ENCODE measurements at regions not wholly inside any gene's neighbourhood (a gene's known extent, or its start where the extent isn't known, plus 50 kb on each side); places are given as distances from the start of the nearest gene placed in this dataset.

DNA sequence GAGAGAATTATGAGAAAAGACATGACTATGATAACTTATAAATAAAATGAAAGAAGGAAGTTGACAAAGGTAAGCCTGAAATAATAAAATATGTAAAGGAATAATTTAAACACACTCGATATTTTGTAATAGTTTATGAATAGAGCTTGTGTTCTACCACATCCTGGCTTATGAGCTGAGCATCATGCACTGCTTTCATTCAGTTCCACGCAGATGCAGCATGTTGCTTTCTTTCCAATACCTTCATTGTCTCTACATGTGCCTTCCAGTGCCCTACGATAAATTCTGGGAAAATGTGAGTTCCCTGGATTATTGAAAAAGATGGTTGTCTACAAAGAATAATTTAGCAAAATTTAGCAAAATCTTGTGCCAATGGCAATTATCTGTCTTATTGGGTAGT is 398.9 kb upstream of the SEMA3C start:
- no peak for DNase-seq (ENCODE audit: low read depth)
- TF ChIP-seq, protein P1, sequence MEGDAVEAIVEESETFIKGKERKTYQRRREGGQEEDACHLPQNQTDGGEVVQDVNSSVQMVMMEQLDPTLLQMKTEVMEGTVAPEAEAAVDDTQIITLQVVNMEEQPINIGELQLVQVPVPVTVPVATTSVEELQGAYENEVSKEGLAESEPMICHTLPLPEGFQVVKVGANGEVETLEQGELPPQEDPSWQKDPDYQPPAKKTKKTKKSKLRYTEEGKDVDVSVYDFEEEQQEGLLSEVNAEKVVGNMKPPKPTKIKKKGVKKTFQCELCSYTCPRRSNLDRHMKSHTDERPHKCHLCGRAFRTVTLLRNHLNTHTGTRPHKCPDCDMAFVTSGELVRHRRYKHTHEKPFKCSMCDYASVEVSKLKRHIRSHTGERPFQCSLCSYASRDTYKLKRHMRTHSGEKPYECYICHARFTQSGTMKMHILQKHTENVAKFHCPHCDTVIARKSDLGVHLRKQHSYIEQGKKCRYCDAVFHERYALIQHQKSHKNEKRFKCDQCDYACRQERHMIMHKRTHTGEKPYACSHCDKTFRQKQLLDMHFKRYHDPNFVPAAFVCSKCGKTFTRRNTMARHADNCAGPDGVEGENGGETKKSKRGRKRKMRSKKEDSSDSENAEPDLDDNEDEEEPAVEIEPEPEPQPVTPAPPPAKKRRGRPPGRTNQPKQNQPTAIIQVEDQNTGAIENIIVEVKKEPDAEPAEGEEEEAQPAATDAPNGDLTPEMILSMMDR (IDR thresholded peaks at IDR 0.05; ENCODE audit: control insufficient read depth, insufficient read depth, low read depth, low read length, missing control alignments): no peak
- no peak overlapping the region for H3K4me3 ChIP-seq (ENCODE audit: control insufficient read depth, low read depth, low read length)

DNA sequence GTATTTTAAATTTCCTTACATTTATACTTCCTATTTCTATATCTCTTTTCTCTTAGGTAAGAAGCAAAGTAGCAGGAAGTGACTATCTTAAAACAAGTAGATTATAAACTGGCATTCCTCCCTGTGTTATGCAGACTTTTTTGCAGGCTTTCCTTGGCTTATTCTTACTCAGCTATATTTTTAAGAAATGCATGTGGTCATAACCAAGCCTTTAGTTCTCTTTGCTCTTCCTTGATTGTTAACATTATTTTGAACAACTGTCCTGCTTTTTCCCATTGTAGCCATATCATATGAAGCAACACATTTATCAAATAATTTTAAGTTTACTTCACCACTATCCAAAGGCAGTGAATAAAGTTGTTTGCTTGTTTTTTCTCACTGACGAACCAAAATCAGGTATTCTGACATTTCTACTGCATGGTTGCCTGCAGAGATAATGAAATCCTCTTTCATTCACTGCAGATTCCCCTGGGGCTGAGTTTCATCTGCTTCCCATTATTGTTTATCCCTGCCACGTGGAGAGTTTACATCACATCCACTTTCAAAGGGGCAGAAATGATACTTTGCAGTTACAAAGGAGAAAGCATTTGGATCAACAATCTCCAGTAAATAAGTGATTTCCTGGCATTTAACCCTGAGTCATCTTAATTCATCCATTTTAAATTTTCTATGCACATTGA is 389.9 kb upstream of the SEMA3C start:
- no peak overlapping the region for H3K4me3 ChIP-seq (ENCODE audit: control insufficient read depth, low read depth, low read length)
- TF ChIP-seq, protein P1 (IDR thresholded peaks at IDR 0.05; ENCODE audit: control insufficient read depth, insufficient read depth, low read depth, low read length, missing control alignments): no peak
- DNase-seq (ENCODE audit: low read depth): no peak

DNA sequence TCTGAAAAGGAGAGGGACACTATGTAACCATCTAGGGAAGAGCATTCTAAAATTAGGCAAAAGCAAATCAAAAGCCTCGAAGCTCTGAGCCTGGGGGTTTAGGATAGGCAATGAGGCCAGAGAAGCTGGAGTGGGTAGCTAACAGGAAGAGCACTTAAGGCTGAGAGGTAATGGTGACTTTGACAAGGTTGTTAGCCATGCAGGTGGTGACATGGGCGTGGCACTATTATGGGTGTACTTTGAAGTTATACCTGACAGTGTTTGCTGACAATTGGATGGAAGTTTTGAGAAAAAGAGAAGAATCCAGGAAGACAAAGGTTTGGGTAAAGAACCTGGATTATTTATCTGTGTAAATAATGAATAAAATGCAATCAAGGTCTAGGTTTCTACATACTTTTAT is 383.0 kb upstream of the SEMA3C start:
- DNase-seq (ENCODE audit: low read depth): no peak
- no peak overlapping the region for H3K4me3 ChIP-seq (ENCODE audit: control insufficient read depth, low read depth, low read length)
- TF ChIP-seq, protein P1 (IDR thresholded peaks at IDR 0.05; ENCODE audit: control insufficient read depth, insufficient read depth, low read depth, low read length, missing control alignments): no peak

DNA sequence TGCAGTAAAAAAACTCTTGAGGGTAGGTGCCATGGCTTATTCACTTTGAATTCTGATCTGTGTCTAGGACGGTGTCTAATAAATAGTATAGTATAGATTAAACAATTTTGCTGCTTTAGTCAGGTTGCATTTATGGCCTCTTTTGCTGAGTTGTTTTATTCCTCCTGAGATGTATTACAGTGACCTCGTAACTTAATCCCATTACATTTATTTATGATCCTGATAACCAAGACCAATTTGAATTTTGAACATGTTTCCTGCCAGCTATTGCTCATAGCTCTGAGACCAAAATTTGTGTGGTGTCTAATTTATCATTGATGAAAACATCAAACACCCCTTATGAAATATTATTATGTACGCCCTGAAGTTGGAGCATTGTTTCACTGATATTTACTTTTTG is 381.9 kb upstream of the SEMA3C start:
- no peak overlapping the region for H3K4me3 ChIP-seq (ENCODE audit: control insufficient read depth, low read depth, low read length)
- no peak for DNase-seq (ENCODE audit: low read depth)
- TF ChIP-seq, protein P1 (IDR thresholded peaks at IDR 0.05; ENCODE audit: control insufficient read depth, insufficient read depth, low read depth, low read length, missing control alignments): no peak

DNA sequence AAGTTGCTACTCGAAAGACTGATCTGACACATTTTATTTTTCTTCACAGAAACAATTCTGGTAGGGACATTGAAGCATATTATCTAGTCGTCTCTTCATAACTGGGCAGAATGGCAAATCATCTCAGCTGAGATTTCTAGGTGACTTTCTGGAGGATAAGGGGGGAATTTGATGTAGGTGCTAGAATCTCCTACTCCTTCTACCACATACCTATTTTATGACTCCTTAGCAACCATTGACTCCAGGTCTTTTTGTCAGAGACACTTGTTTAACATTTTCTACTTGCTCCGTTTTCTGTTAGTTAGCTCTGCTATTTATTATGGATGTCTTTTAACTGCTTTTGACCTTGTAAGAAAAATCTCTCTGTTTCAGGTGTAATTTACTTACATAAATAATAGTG is 380.9 kb upstream of the SEMA3C start:
- TF ChIP-seq, protein P1 (IDR thresholded peaks at IDR 0.05; ENCODE audit: control insufficient read depth, insufficient read depth, low read depth, low read length, missing control alignments): no peak
- H3K4me3 ChIP-seq (ENCODE audit: control insufficient read depth, low read depth, low read length): no peak overlapping the region

DNA sequence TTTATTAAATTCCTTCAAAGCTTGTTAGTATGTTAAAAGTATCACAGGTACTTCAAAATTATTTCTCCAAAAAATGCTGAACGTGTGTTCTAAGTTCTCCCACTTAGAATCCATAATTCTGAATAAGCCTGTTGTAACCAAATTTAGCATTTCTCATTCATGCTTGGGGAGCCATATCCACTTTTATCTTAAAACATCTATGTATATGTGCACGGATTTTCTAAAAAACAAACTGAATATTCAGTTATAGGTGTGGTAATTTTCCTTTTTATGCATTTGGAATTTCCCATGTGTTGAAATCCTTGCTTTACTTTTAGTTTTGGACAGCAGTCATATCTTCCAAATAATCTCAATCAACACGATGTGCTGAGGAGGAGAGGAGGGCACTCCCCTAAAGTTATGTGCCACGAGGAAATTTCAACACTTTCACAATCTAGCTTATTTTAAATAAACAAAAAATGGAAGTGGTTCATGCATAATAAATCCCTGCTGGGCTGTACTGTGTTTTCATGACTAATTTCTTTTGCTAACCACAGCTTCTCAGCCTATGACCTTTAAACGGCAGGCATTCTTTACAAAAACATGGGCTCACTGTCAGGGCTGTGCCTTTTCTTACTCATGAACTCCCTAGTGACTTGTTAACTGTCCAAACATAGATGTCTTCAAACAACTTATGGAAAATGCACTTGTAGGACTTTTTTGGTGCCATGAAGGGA is 380.3 kb upstream of the SEMA3C start:
- H3K4me3 ChIP-seq (ENCODE audit: control insufficient read depth, low read depth, low read length): no peak overlapping the region
- peak; percentile 98 for DNase-seq (ENCODE audit: low read depth)
- TF ChIP-seq, protein P1 (IDR thresholded peaks at IDR 0.05; ENCODE audit: control insufficient read depth, insufficient read depth, low read depth, low read length, missing control alignments): no peak

More for the DNA sequence above, 380.9 kb upstream of the SEMA3C start:
- no peak for DNase-seq (ENCODE audit: low read depth)
